ENCODE measurements at regions not wholly inside any gene's neighbourhood (a gene's known extent, or its start where the extent isn't known, plus 50 kb on each side); places are given as distances from the start of the nearest gene placed in this dataset.
"Not testable (repeated sequence)": the region's sequence is repeated elsewhere in the genome, so short reads cannot be mapped to it uniquely, and the experiment has no call there.

DNA sequence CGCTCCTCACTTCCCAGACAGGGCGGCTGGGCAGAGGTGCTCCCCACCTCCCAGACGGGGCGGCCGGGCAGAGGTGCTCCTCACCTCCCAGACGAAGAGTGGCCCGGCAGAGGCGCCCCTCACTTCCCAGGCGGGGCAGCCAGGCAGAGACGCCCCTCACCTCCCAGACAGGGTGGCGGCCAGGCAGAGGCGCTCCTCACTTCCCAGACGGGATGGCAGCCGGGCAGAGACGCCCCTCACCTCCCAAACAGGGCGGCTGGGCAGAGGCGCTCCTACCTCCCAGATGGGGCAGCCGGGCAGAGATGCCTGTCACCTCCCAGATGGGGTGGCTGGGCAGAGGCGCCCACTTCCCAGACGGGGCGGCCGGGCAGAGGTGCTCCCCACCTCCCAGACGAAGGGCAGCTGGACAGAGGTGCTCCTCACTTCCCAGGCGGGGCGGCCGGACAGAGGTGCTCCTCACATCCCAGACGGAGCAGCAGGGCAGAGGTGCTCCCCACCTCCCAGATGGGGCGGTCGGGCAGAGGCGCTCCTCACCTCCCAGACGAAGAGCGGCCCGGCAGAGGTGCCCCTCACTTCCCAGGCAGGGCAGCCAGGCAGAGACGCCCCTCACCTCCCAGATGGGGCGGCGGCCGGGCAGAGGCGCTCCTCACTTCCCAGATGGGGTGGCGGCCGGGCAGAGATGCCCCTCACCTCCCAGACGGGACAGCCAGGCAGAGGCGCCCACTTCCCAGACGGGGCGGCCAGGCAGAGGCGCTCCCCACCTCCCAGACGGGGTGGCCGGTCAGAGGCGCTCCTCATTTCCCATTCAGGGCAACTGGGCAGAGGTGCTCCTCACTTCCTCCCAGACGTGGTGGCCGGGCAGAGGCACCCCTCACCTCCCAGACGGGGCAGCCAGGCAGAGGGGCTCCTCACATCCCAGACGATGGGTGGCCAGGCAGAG lies 176.9 kb downstream of the NUF2 start:
- TF ChIP-seq, protein P1, sequence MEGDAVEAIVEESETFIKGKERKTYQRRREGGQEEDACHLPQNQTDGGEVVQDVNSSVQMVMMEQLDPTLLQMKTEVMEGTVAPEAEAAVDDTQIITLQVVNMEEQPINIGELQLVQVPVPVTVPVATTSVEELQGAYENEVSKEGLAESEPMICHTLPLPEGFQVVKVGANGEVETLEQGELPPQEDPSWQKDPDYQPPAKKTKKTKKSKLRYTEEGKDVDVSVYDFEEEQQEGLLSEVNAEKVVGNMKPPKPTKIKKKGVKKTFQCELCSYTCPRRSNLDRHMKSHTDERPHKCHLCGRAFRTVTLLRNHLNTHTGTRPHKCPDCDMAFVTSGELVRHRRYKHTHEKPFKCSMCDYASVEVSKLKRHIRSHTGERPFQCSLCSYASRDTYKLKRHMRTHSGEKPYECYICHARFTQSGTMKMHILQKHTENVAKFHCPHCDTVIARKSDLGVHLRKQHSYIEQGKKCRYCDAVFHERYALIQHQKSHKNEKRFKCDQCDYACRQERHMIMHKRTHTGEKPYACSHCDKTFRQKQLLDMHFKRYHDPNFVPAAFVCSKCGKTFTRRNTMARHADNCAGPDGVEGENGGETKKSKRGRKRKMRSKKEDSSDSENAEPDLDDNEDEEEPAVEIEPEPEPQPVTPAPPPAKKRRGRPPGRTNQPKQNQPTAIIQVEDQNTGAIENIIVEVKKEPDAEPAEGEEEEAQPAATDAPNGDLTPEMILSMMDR (conservative IDR thresholded peaks at IDR 0.05 in 1 of 2, IDR thresholded peaks at IDR 0.05 in 1 of 2; ENCODE audit: extremely low read depth in 1 of 2, insufficient read depth in 1 of 2, low read depth in 1 of 2, low read length in 2 of 2), result not testable (repeated sequence)
- not testable (repeated sequence) for TF ChIP-seq EZH2 (IDR thresholded peaks at IDR 0.05; ENCODE audit: borderline replicate concordance, low read length)
